Astrocyte of the spinal cord (primary cell): ENCODE measurements at regions not wholly inside any gene's neighbourhood (a gene's known extent, or its start where the extent isn't known, plus 50 kb on each side); places are given as distances from the start of the nearest gene placed in this dataset.

Experiments used
- DNase-seq: peaks from one replicate; pipeline ENCODE4 v3.0.0; 2011; ENCODE audit warnings: low read depth, low spot score
- H3K4me3 ChIP-seq: 2 replicates; pipeline ENCODE4 v1.5.1; 2011; ENCODE audit warnings: low read depth, mild to moderate bottlenecking, low read length, moderate library complexity
- CTCF ChIP-seq: IDR thresholded peaks from 2 replicates; pipeline ENCODE4 v1.5.1; 2012; ENCODE audit warnings: low read depth, mild to moderate bottlenecking, low read length, inconsistent platforms
- in situ Hi-C: cut with HindIII; loops from 2 replicates; pipeline ENCODE4 v1.10.0; 2017; ENCODE audit warnings: low sequenced_read_pairs

GRCh38 chrX:7552760-7553159, 290.2 kb upstream of the VCX start:
- in situ Hi-C loops = no loop called here
- DNase-seq = no peak
- no peak for TF ChIP-seq CTCF
- no peak overlapping the region for H3K4me3 ChIP-seq

GRCh38 chrX:7546551-7547080, 296.4 kb upstream of the VCX start:
- no peak for TF ChIP-seq CTCF
- no peak for DNase-seq
- in situ Hi-C loops = no loop called here
- no peak overlapping the region for H3K4me3 ChIP-seq

GRCh38 chrX:7545564-7545963, 297.4 kb upstream of the VCX start:
- no peak overlapping the region for H3K4me3 ChIP-seq
- in situ Hi-C loops = no loop called here
- no peak for TF ChIP-seq CTCF
- no peak for DNase-seq

GRCh38 chrX:7542587-7543380, 300.2 kb upstream of the VCX start:
- DNase-seq = no peak
- TF ChIP-seq CTCF = no peak
- in situ Hi-C loops = no loop called here
- H3K4me3 ChIP-seq = no peak overlapping the region

- no peak overlapping the region for H3K4me3 ChIP-seq
- TF ChIP-seq CTCF = no peak
- in situ Hi-C loops = no loop called here
- no peak for DNase-seq
Observed at GRCh38 chrX:7522860-7523259, 320.1 kb upstream of the VCX start.

- no peak for DNase-seq
- in situ Hi-C loops = no loop called here
- TF ChIP-seq CTCF = no peak
- no peak overlapping the region for H3K4me3 ChIP-seq
Observed at GRCh38 chrX:7515681-7516413, 327.1 kb upstream of the VCX start.
